Fibroblast of peridontal ligament (primary cell): ENCODE measurements at regions not wholly inside any gene's neighbourhood (a gene's known extent, or its start where the extent isn't known, plus 50 kb on each side); places are given as distances from the start of the nearest gene placed in this dataset.
"Not testable (repeated sequence)": the region's sequence is repeated elsewhere in the genome, so short reads cannot be mapped to it uniquely, and the experiment has no call there.

Source experiments
- DNase-seq: peaks from one replicate; pipeline ENCODE4 v3.0.0-alpha.2; 2010; ENCODE audit errors: extremely low read depth

- peak; percentile 57 for DNase-seq
Observed at GRCh38 chr4:81314897-81315470, 100.0 kb upstream of the PRKG2 start.

GRCh38 chr4:81314196-81314896 is 99.3 kb upstream of the PRKG2 start:
- DNase-seq: peak; percentile 60

GRCh38 chr4:81307991-81308390 is 93.0 kb upstream of the PRKG2 start:
- no peak for DNase-seq

- DNase-seq: peak; percentile 21
Observed at GRCh38 chr4:81304871-81305270, 89.8 kb upstream of the PRKG2 start.

- DNase-seq: not testable (repeated sequence)
Observed at GRCh38 chr4:81300352-81300751, 85.3 kb upstream of the PRKG2 start.

- no peak for DNase-seq
Observed at GRCh38 chr4:81290813-81291212, 75.8 kb upstream of the PRKG2 start.

GRCh38 chr4:81287101-81287500 is 72.1 kb upstream of the PRKG2 start:
- DNase-seq: no peak

- DNase-seq: no peak
Observed at GRCh38 chr4:81282131-81282530, 67.1 kb upstream of the PRKG2 start.

- no peak for DNase-seq
Observed at GRCh38 chr4:81274460-81274859, 59.4 kb upstream of the PRKG2 start.

- no peak for DNase-seq
Observed at GRCh38 chr4:81272671-81273070, 57.6 kb upstream of the PRKG2 start.
